ENCODE measurements at regions not wholly inside any gene's neighbourhood (a gene's known extent, or its start where the extent isn't known, plus 50 kb on each side); places are given as distances from the start of the nearest gene placed in this dataset.

- Histone ChIP-seq H3K4me3 (ENCODE audit: low read depth in 1 of 3, low read length in 3 of 3) (no peak overlapping the region), H3K36me3 (ENCODE audit: control insufficient read depth in 3 of 3, insufficient read depth in 2 of 3, low read depth in 1 of 3, low read length in 3 of 3) (no peaks in the 10 kb centered on the region), H3K27ac (ENCODE audit: low read depth in 1 of 3, low read length in 2 of 3) (no peak overlapping the region), H3K9me3 (ENCODE audit: control insufficient read depth in 2 of 2, insufficient read depth in 1 of 2, low read depth in 1 of 2, low read length in 1 of 2) (no peaks in the 10 kb centered on the region), H3K27me3 (ENCODE audit: control insufficient read depth in 3 of 3, insufficient read depth in 3 of 3, low read length in 3 of 3) (no peaks in the 10 kb centered on the region), H3K4me1 (ENCODE audit: control insufficient read depth in 3 of 3, insufficient read depth in 2 of 3, low read depth in 1 of 3, low read length in 2 of 3) (no peaks in the 10 kb centered on the region)
- DNase-seq: peak in 1 of 2 donors; percentile 79
- WGBS, 3 donors: 5 to 27% (median 17%) methylated on average over 2 of the region's 2 CpGs
- no peak for FAIRE-seq
Measured at GRCh38 chr7:93036807-93037206, 81.0 kb downstream of the SAMD9 start.

- 79 to 94% (median 93%) methylated on average over 1 of the region's 1 CpG for WGBS, 3 donors
- FAIRE-seq (no peak), DNase-seq (no peak)
- Histone ChIP-seq H3K36me3 (ENCODE audit: control insufficient read depth in 3 of 3, insufficient read depth in 2 of 3, low read depth in 1 of 3, low read length in 3 of 3) (no peaks in the 10 kb centered on the region), H3K4me3 (ENCODE audit: low read depth in 1 of 3, low read length in 3 of 3) (no peak overlapping the region), H3K9me3 (ENCODE audit: control insufficient read depth in 2 of 2, insufficient read depth in 1 of 2, low read depth in 1 of 2, low read length in 1 of 2) (no peaks in the 10 kb centered on the region), H3K27ac (ENCODE audit: low read depth in 1 of 3, low read length in 2 of 3) (no peak overlapping the region), H3K4me1 (ENCODE audit: control insufficient read depth in 3 of 3, insufficient read depth in 2 of 3, low read depth in 1 of 3, low read length in 2 of 3) (no peaks in the 10 kb centered on the region), H3K27me3 (ENCODE audit: control insufficient read depth in 3 of 3, insufficient read depth in 3 of 3, low read length in 3 of 3) (no peaks in the 10 kb centered on the region)
Measured at GRCh38 chr7:93036149-93036640, 81.6 kb downstream of the SAMD9 start.

- no peak overlapping the region for H3K4me3 ChIP-seq (ENCODE audit: low read depth in 1 of 3, low read length in 3 of 3)
- no peak overlapping the region for H3K27ac ChIP-seq (ENCODE audit: low read depth in 1 of 3, low read length in 2 of 3)
- H3K27me3 ChIP-seq (ENCODE audit: control insufficient read depth in 3 of 3, insufficient read depth in 3 of 3, low read length in 3 of 3): no peaks in the 10 kb centered on the region
- FAIRE-seq: no peak
- H3K9me3 ChIP-seq (ENCODE audit: control insufficient read depth in 2 of 2, insufficient read depth in 1 of 2, low read depth in 1 of 2, low read length in 1 of 2): no peaks in the 10 kb centered on the region
- H3K36me3 ChIP-seq (ENCODE audit: control insufficient read depth in 3 of 3, insufficient read depth in 2 of 3, low read depth in 1 of 3, low read length in 3 of 3): no peaks in the 10 kb centered on the region
- no peaks in the 10 kb centered on the region for H3K4me1 ChIP-seq (ENCODE audit: control insufficient read depth in 3 of 3, insufficient read depth in 2 of 3, low read depth in 1 of 3, low read length in 2 of 3)
- no peak for DNase-seq
Measured at GRCh38 chr7:93031795-93032194, 86.0 kb downstream of the SAMD9 start.

DNA sequence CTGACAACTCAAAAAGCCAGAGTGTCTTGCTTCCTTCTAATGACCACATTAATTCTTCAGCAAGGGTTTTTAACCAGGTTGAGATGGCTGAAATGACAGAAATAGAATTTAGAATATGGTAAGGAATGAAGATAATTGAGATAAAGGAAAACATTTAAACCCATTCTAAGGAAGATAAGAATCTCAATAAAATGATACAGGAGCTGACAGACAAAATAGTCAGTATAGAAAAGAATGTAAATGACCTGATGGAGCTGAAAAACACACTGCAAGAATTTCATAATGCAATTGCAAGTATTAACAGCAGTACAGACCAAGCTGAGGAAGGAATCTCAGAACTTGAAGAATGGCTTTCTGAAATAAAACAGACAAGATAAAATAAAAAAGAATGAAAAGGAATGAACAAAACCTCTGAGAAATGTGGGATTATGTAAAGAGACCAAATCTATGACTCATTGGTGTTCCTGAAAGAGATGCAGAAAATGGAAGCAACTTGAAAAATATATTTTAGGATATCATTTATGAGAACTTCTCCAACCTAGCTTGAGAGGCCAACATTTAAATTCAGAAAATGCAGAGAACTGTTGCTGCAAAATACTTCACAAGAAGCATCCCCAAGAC lies 87.1 kb downstream of the SAMD9 start:
- H3K4me3 ChIP-seq (ENCODE audit: low read depth in 1 of 3, low read length in 3 of 3): no peak overlapping the region
- H3K36me3 ChIP-seq (ENCODE audit: control insufficient read depth in 3 of 3, insufficient read depth in 2 of 3, low read depth in 1 of 3, low read length in 3 of 3): no peaks in the 10 kb centered on the region
- no peaks in the 10 kb centered on the region for H3K4me1 ChIP-seq (ENCODE audit: control insufficient read depth in 3 of 3, insufficient read depth in 2 of 3, low read depth in 1 of 3, low read length in 2 of 3)
- no peaks in the 10 kb centered on the region for H3K27me3 ChIP-seq (ENCODE audit: control insufficient read depth in 3 of 3, insufficient read depth in 3 of 3, low read length in 3 of 3)
- H3K9me3 ChIP-seq (ENCODE audit: control insufficient read depth in 2 of 2, insufficient read depth in 1 of 2, low read depth in 1 of 2, low read length in 1 of 2): no peaks in the 10 kb centered on the region
- DNase-seq (no peak), FAIRE-seq (no peak)
- no peak overlapping the region for H3K27ac ChIP-seq (ENCODE audit: low read depth in 1 of 3, low read length in 2 of 3)

DNA sequence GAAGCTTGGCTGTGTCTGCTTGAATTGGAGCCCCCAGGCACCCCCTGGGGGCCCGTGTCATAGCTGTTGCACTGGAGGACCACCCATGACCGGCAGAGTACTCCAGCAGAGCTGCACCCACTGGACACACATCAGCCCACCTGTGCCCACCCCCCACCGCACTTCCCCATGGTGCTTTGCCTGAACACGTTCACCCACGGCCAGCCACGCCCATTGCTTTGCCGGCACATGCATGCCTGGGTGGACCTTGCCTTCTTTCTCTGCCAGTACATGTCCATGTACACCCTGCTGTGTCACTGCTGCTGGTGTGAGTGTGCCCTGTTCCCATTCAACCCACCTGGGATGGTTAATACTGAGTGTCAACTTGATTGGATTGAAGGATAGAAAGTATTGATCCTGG lies 88.7 kb downstream of the SAMD9 start:
- H3K36me3 ChIP-seq (ENCODE audit: control insufficient read depth in 3 of 3, insufficient read depth in 2 of 3, low read depth in 1 of 3, low read length in 3 of 3): no peaks in the 10 kb centered on the region
- no peaks in the 10 kb centered on the region for H3K27me3 ChIP-seq (ENCODE audit: control insufficient read depth in 3 of 3, insufficient read depth in 3 of 3, low read length in 3 of 3)
- no peak overlapping the region for H3K4me3 ChIP-seq (ENCODE audit: low read depth in 1 of 3, low read length in 3 of 3)
- no peak overlapping the region for H3K27ac ChIP-seq (ENCODE audit: low read depth in 1 of 3, low read length in 2 of 3)
- FAIRE-seq (no peak), DNase-seq (peak in 1 of 2 donors; percentile 50)
- WGBS, 3 donors: 44 to 68% (median 54%) methylated on average over 7 of the region's 7 CpGs
- H3K9me3 ChIP-seq (ENCODE audit: control insufficient read depth in 2 of 2, insufficient read depth in 1 of 2, low read depth in 1 of 2, low read length in 1 of 2): no peaks in the 10 kb centered on the region
- no peaks in the 10 kb centered on the region for H3K4me1 ChIP-seq (ENCODE audit: control insufficient read depth in 3 of 3, insufficient read depth in 2 of 3, low read depth in 1 of 3, low read length in 2 of 3)

- Histone ChIP-seq H3K4me3 (ENCODE audit: low read depth in 1 of 3, low read length in 3 of 3) (no peak overlapping the region), H3K9me3 (ENCODE audit: control insufficient read depth in 2 of 2, insufficient read depth in 1 of 2, low read depth in 1 of 2, low read length in 1 of 2) (no peaks in the 10 kb centered on the region), H3K4me1 (ENCODE audit: control insufficient read depth in 3 of 3, insufficient read depth in 2 of 3, low read depth in 1 of 3, low read length in 2 of 3) (no peaks in the 10 kb centered on the region), H3K36me3 (ENCODE audit: control insufficient read depth in 3 of 3, insufficient read depth in 2 of 3, low read depth in 1 of 3, low read length in 3 of 3) (no peaks in the 10 kb centered on the region), H3K27ac (ENCODE audit: low read depth in 1 of 3, low read length in 2 of 3) (no peak overlapping the region), H3K27me3 (ENCODE audit: control insufficient read depth in 3 of 3, insufficient read depth in 3 of 3, low read length in 3 of 3) (no peaks in the 10 kb centered on the region)
- WGBS, 3 donors: 94 to 95% (median 94%) methylated on average over 3 of the region's 3 CpGs
- DNase-seq (no peak), FAIRE-seq (no peak)
Measured at GRCh38 chr7:93028610-93029009, 89.2 kb downstream of the SAMD9 start.

GRCh38 chr7:93027044-93027443 lies 90.7 kb downstream of the SAMD9 start:
- Histone ChIP-seq H3K36me3 (ENCODE audit: control insufficient read depth in 3 of 3, insufficient read depth in 2 of 3, low read depth in 1 of 3, low read length in 3 of 3) (no peaks in the 10 kb centered on the region), H3K4me1 (ENCODE audit: control insufficient read depth in 3 of 3, insufficient read depth in 2 of 3, low read depth in 1 of 3, low read length in 2 of 3) (no peaks in the 10 kb centered on the region), H3K4me3 (ENCODE audit: low read depth in 1 of 3, low read length in 3 of 3) (no peak overlapping the region), H3K9me3 (ENCODE audit: control insufficient read depth in 2 of 2, insufficient read depth in 1 of 2, low read depth in 1 of 2, low read length in 1 of 2) (no peaks in the 10 kb centered on the region), H3K27me3 (ENCODE audit: control insufficient read depth in 3 of 3, insufficient read depth in 3 of 3, low read length in 3 of 3) (no peaks in the 10 kb centered on the region), H3K27ac (ENCODE audit: low read depth in 1 of 3, low read length in 2 of 3) (no peak overlapping the region)
- DNase-seq: no peak
- no peak for FAIRE-seq
- WGBS, 3 donors: 39 to 64% (median 62%) methylated on average over 5 of the region's 5 CpGs

DNA sequence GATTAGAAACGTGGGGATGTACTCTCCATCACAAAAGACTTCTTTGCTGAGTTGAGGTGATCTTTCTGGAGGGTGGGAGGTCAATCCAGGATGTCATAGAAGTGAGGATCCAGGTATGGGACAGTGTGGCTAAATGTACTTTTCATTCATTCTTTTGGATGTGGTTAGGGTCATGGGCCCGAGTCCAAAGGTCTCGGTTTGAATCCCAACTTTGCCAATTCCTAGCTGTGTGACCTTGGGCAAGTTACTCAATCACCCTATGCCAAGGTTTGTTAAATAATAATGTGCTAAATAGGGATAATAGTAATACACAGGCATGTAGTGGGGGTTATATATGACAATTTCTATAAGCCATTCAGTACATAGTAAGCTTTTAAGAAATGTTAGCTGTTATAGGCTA lies 91.4 kb downstream of the SAMD9 start:
- 54 to 69% (median 68%) methylated on average over 3 of the region's 3 CpGs for WGBS, 3 donors
- Histone ChIP-seq H3K36me3 (ENCODE audit: control insufficient read depth in 3 of 3, insufficient read depth in 2 of 3, low read depth in 1 of 3, low read length in 3 of 3) (no peaks in the 10 kb centered on the region), H3K27me3 (ENCODE audit: control insufficient read depth in 3 of 3, insufficient read depth in 3 of 3, low read length in 3 of 3) (no peaks in the 10 kb centered on the region), H3K4me3 (ENCODE audit: low read depth in 1 of 3, low read length in 3 of 3) (no peak overlapping the region), H3K27ac (ENCODE audit: low read depth in 1 of 3, low read length in 2 of 3) (no peak overlapping the region), H3K4me1 (ENCODE audit: control insufficient read depth in 3 of 3, insufficient read depth in 2 of 3, low read depth in 1 of 3, low read length in 2 of 3) (no peaks in the 10 kb centered on the region), H3K9me3 (ENCODE audit: control insufficient read depth in 2 of 2, insufficient read depth in 1 of 2, low read depth in 1 of 2, low read length in 1 of 2) (no peaks in the 10 kb centered on the region)
- DNase-seq (no peak), FAIRE-seq (no peak)

DNA sequence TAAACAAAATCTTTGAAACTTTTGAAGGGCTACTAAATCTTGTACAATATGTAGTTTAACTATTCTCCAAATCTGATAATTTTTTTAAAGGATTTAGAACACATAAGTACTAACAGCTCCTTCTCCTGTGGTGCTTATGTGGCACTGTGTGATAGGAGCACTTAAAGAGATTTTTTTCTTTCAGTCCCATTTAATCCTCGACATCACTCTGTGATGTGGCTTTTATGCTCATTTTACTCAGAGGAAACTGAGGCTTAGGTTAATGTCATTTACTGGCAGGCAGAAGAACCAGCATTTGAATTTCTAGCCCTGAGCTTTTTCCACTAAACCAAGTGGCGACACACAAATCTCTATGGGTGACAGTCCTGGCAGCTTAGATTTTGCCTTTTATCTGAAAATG lies 92.4 kb downstream of the SAMD9 start:
- no peak for FAIRE-seq
- DNase-seq: no peak
- Histone ChIP-seq H3K27me3 (ENCODE audit: control insufficient read depth in 3 of 3, insufficient read depth in 3 of 3, low read length in 3 of 3) (no peaks in the 10 kb centered on the region), H3K9me3 (ENCODE audit: control insufficient read depth in 2 of 2, insufficient read depth in 1 of 2, low read depth in 1 of 2, low read length in 1 of 2) (no peaks in the 10 kb centered on the region), H3K4me3 (ENCODE audit: low read depth in 1 of 3, low read length in 3 of 3) (no peak overlapping the region), H3K4me1 (ENCODE audit: control insufficient read depth in 3 of 3, insufficient read depth in 2 of 3, low read depth in 1 of 3, low read length in 2 of 3) (no peaks in the 10 kb centered on the region), H3K27ac (ENCODE audit: low read depth in 1 of 3, low read length in 2 of 3) (no peak overlapping the region), H3K36me3 (ENCODE audit: control insufficient read depth in 3 of 3, insufficient read depth in 2 of 3, low read depth in 1 of 3, low read length in 3 of 3) (no peaks in the 10 kb centered on the region)
- 84 to 90% (median 89%) methylated on average over 2 of the region's 2 CpGs for WGBS, 3 donors
